H9 (cell line): ENCODE measurements at regions not wholly inside any gene's neighbourhood (a gene's known extent, or its start where the extent isn't known, plus 50 kb on each side); places are given as distances from the start of the nearest gene placed in this dataset.

ENCODE experiments used
- DNase-seq: peaks from one replicate; pipeline ENCODE4 v3.0.0-alpha.2; 2017
- H2AFZ ChIP-seq: one replicate; pipeline ENCODE4 v1.6.1; 2013; ENCODE audit warnings: mild to moderate bottlenecking, low read length, control low read depth, moderate library complexity
- H2AK5ac ChIP-seq: 2 replicates; pipeline ENCODE4 v1.6.1; 2013; ENCODE audit warnings: low read length, control low read depth, mixed read lengths; ENCODE audit not compliant: insufficient read length
- H2BK120ac ChIP-seq: one replicate; pipeline ENCODE4 v1.6.1; 2013; ENCODE audit warnings: low read depth, mild to moderate bottlenecking, low read length, control low read depth, inconsistent platforms; ENCODE audit not compliant: poor library complexity, severe bottlenecking
- H2BK12ac ChIP-seq: 2 replicates; pipeline ENCODE4 v1.6.1; 2013; ENCODE audit warnings: low read length, control low read depth, mixed read lengths, low read depth; ENCODE audit not compliant: insufficient read length
- H2BK15ac ChIP-seq: 2 replicates; pipeline ENCODE4 v1.6.1; 2013; ENCODE audit warnings: low read depth, low read length, control low read depth
- H2BK20ac ChIP-seq: one replicate; pipeline ENCODE4 v1.6.1; 2013; ENCODE audit warnings: low read depth, mild to moderate bottlenecking, low read length, control low read depth, inconsistent platforms; ENCODE audit not compliant: poor library complexity, severe bottlenecking
- H2BK5ac ChIP-seq: 2 replicates; pipeline ENCODE4 v1.6.1; 2013; ENCODE audit warnings: low read length, control low read depth, mixed read lengths; ENCODE audit not compliant: insufficient read length
- H3K14ac ChIP-seq: 2 replicates; pipeline ENCODE4 v1.6.1; 2013; ENCODE audit warnings: low read length, control low read depth; ENCODE audit not compliant: insufficient read depth
- H3K18ac ChIP-seq: 2 replicates; pipeline ENCODE4 v1.6.1; 2013; ENCODE audit warnings: low read depth, mild to moderate bottlenecking, mixed read lengths, low read length, control low read depth; ENCODE audit not compliant: insufficient read length
- H3K23ac ChIP-seq: 2 replicates; pipeline ENCODE4 v1.6.1; 2013; ENCODE audit warnings: low read length, control low read depth, mixed read lengths, low read depth; ENCODE audit not compliant: insufficient read length
- H3K23me2 ChIP-seq: 2 replicates; pipeline ENCODE4 v1.6.1; 2013; ENCODE audit warnings: low read depth, mild to moderate bottlenecking, mixed read lengths, low read length, control low read depth; ENCODE audit not compliant: insufficient read length, poor library complexity, severe bottlenecking
- H3K27ac ChIP-seq: 2 replicates; pipeline ENCODE4 v1.5.1; 2013; ENCODE audit warnings: low read length, control low read depth, mixed read lengths, low read depth; ENCODE audit not compliant: insufficient read length
- H3K27me3 ChIP-seq: 2 replicates; pipeline ENCODE4 v1.6.1; 2013; ENCODE audit warnings: low read length, control low read depth, inconsistent platforms; ENCODE audit not compliant: insufficient read depth
- H3K4ac ChIP-seq: 2 replicates; pipeline ENCODE4 v1.6.1; 2013; ENCODE audit warnings: low read depth, mild to moderate bottlenecking, control low read depth, inconsistent platforms, low read length, moderate library complexity
- H3K4me1 ChIP-seq: 2 replicates; pipeline ENCODE4 v1.6.1; 2013; ENCODE audit warnings: low read length, control low read depth, inconsistent platforms; ENCODE audit not compliant: insufficient read depth
- H3K4me2 ChIP-seq: 2 replicates; pipeline ENCODE4 v1.6.1; 2013; ENCODE audit warnings: low read length, control low read depth, mixed read lengths; ENCODE audit not compliant: insufficient read length, insufficient read depth
- H3K56ac ChIP-seq: 2 replicates; pipeline ENCODE4 v1.6.1; 2013; ENCODE audit warnings: low read depth, mild to moderate bottlenecking, mixed read lengths, low read length, control low read depth; ENCODE audit not compliant: insufficient read length
- H3K79me1 ChIP-seq: 2 replicates; pipeline ENCODE4 v1.6.1; 2013; ENCODE audit warnings: low read depth, mild to moderate bottlenecking, moderate library complexity, low read length, control low read depth, inconsistent platforms; ENCODE audit not compliant: insufficient read depth, poor library complexity, severe bottlenecking
- H3K79me2 ChIP-seq: 2 replicates; pipeline ENCODE4 v1.6.1; 2013; ENCODE audit warnings: low read length, control low read depth, inconsistent platforms; ENCODE audit not compliant: insufficient read depth
- H3K9ac ChIP-seq: 2 replicates; pipeline ENCODE4 v1.6.1; 2013; ENCODE audit warnings: low read length, control low read depth, mixed read lengths; ENCODE audit not compliant: insufficient read length; ENCODE audit errors: extremely low read depth
- H3K9me3 ChIP-seq: one replicate; pipeline ENCODE4 v1.6.1; 2013; ENCODE audit warnings: low read depth, low read length, inconsistent platforms; ENCODE audit not compliant: control insufficient read depth
- H3T11ph ChIP-seq: one replicate; pipeline ENCODE4 v1.6.1; 2013; ENCODE audit warnings: mild to moderate bottlenecking, low read length, control low read depth, inconsistent platforms
- H4K20me1 ChIP-seq: one replicate; pipeline ENCODE4 v1.6.1; 2013; ENCODE audit not compliant: control insufficient read depth, insufficient read length, insufficient read depth
- H4K5ac ChIP-seq: 2 replicates; pipeline ENCODE4 v1.6.1; 2013; ENCODE audit warnings: low read depth, mild to moderate bottlenecking, mixed read lengths, low read length, control low read depth; ENCODE audit not compliant: insufficient read length
- H4K8ac ChIP-seq: replicated peaks from 2 replicates; pipeline ENCODE4 v1.6.1; 2013; ENCODE audit warnings: low read length, control low read depth, mixed read lengths, low read depth; ENCODE audit not compliant: insufficient read length
- H4K91ac ChIP-seq: 2 replicates; pipeline ENCODE4 v1.6.1; 2013; ENCODE audit warnings: low read depth, mild to moderate bottlenecking, moderate library complexity, mixed read lengths, low read length, control low read depth; ENCODE audit not compliant: insufficient read length
- H3K27ac Mint-ChIP-seq, 3 experiments: 2 replicates in 2 of 3; 3 replicates in 1 of 3; pipeline ENCODE4 v1.8.0; 2020 to 2021; ENCODE audit warnings: mixed read lengths in 3 of 3, mild to moderate bottlenecking in 1 of 3, moderate library complexity in 1 of 3
- H3K27me3 Mint-ChIP-seq: 2 replicates; pipeline ENCODE4 v1.8.0; 2021; ENCODE audit warnings: low read depth, mild to moderate bottlenecking, moderate library complexity, mixed read lengths
- H3K36me3 Mint-ChIP-seq, 3 experiments: 2 replicates in 2 of 3; 3 replicates in 1 of 3; pipeline ENCODE4 v1.8.0; 2020 to 2021; ENCODE audit warnings: low read depth in 3 of 3, mixed read lengths in 3 of 3; ENCODE audit not compliant: insufficient read depth in 1 of 3
- H3K4me1 Mint-ChIP-seq, 2 experiments: 2 replicates each; pipeline ENCODE4 v1.8.0; 2020; ENCODE audit warnings: mixed read lengths in 2 of 2
- H3K4me3 Mint-ChIP-seq, 2 experiments: 2 replicates in 1 of 2; 3 replicates in 1 of 2; pipeline ENCODE4 v1.8.0; 2020 to 2021; ENCODE audit warnings: mild to moderate bottlenecking in 2 of 2, mixed read lengths in 2 of 2, moderate library complexity in 1 of 2
- H3K9me3 Mint-ChIP-seq, 2 experiments: 2 replicates in 1 of 2; 3 replicates in 1 of 2; pipeline ENCODE4 v1.8.0; 2020; ENCODE audit warnings: mild to moderate bottlenecking in 2 of 2, mixed read lengths in 2 of 2, moderate library complexity in 1 of 2
- TF ChIP-seq, protein P1 (sequence below): fragments of 200-600 bp; sonication (generic); conservative IDR thresholded peaks from 3 replicates; pipeline ENCODE4 v1.8.0; 2021; ENCODE audit warnings: antibody characterized with exemption, mild to moderate bottlenecking

DNA sequence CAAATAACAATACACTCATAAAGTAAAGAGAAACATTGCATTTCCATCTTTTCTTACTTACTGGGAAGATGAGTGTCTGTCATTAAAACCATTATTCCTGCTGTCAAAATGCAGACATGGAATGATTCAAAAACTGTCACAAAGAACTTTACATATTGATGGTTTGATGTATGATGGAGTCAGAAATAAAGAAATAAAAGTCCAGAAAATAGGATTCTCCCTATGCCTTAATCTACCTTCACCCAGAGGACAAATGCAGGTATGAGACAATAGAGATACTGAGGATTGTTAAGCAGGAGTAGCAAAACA lies 656.1 kb downstream of the TBC1D4 start:
- Mint-ChIP-seq H3K36me3 (no peaks in the 10 kb centered on the region), H3K4me3 (no peak overlapping the region), H3K4me1 (peaks cover 17% of the 10 kb centered on the region in 2 experiments), H3K9me3 (0 out of 5 replicates have a peak, but pooled peaks cover 0 to 2% of the 10 kb centered on the region in 2 experiments), H3K27ac (no peak overlapping the region), H3K27me3 (no peaks in the 10 kb centered on the region)
- H2BK20ac ChIP-seq = no peak overlapping the region
- H3K23ac ChIP-seq = no peak overlapping the region
- no peak for DNase-seq
- H3K4me2 ChIP-seq = no peak overlapping the region
- no peaks in the 10 kb centered on the region for H3K27me3 ChIP-seq
- H4K5ac ChIP-seq = no peak overlapping the region
- H2BK15ac ChIP-seq = no peak overlapping the region
- peaks cover 3% of the 10 kb centered on the region; the same call in 1 of the 2 replicates for H3K4me1 ChIP-seq
- no peak overlapping the region for H3K27ac ChIP-seq
- no peak overlapping the region for H3K9ac ChIP-seq
- H2BK12ac ChIP-seq = no peak overlapping the region
- no peak overlapping the region for H3K18ac ChIP-seq
- H4K8ac ChIP-seq = no peak overlapping the region
- no peaks in the 10 kb centered on the region for H3K79me1 ChIP-seq
- no peak overlapping the region for H2BK120ac ChIP-seq
- no peak overlapping the region for H3K4ac ChIP-seq
- no peak overlapping the region for H2BK5ac ChIP-seq
- H3K79me2 ChIP-seq = no peaks in the 10 kb centered on the region
- TF ChIP-seq, protein P1, sequence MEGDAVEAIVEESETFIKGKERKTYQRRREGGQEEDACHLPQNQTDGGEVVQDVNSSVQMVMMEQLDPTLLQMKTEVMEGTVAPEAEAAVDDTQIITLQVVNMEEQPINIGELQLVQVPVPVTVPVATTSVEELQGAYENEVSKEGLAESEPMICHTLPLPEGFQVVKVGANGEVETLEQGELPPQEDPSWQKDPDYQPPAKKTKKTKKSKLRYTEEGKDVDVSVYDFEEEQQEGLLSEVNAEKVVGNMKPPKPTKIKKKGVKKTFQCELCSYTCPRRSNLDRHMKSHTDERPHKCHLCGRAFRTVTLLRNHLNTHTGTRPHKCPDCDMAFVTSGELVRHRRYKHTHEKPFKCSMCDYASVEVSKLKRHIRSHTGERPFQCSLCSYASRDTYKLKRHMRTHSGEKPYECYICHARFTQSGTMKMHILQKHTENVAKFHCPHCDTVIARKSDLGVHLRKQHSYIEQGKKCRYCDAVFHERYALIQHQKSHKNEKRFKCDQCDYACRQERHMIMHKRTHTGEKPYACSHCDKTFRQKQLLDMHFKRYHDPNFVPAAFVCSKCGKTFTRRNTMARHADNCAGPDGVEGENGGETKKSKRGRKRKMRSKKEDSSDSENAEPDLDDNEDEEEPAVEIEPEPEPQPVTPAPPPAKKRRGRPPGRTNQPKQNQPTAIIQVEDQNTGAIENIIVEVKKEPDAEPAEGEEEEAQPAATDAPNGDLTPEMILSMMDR = no peak
- no peak overlapping the region for H3K14ac ChIP-seq
- no peaks in the 10 kb centered on the region for H4K20me1 ChIP-seq
- H3K56ac ChIP-seq = no peak overlapping the region
- no peak overlapping the region for H4K91ac ChIP-seq
- H3T11ph ChIP-seq = no peak overlapping the region
- no peak overlapping the region for H2AFZ ChIP-seq
- no peaks in the 10 kb centered on the region for H3K9me3 ChIP-seq
- H3K23me2 ChIP-seq = no peaks in the 10 kb centered on the region
- no peak overlapping the region for H2AK5ac ChIP-seq
